NOMO-1 (cell line): ENCODE measurements at regions not wholly inside any gene's neighbourhood (a gene's known extent, or its start where the extent isn't known, plus 50 kb on each side); places are given as distances from the start of the nearest gene placed in this dataset.

ENCODE experiments used
- DNase-seq, 2 experiments: peaks; one replicate each; lab custom pipeline; 2025; ENCODE audit not compliant: unreplicated experiment in 2 of 2; lab: John Stamatoyannopoulos, UW

GRCh38 chr4:149296503-149296902, 519.1 kb downstream of the IQCM start:
- no peak for DNase-seq

GRCh38 chr4:149296084-149296483, 519.6 kb downstream of the IQCM start:
- DNase-seq = no peak

- no peak for DNase-seq
Observed at GRCh38 chr4:149294601-149295000, 521.0 kb downstream of the IQCM start.

- DNase-seq = no peak
Observed at GRCh38 chr4:149293046-149293649, 522.5 kb downstream of the IQCM start.

- no peak for DNase-seq
Observed at GRCh38 chr4:149292425-149293007, 523.1 kb downstream of the IQCM start.

GRCh38 chr4:149291463-149291862, 524.2 kb downstream of the IQCM start:
- DNase-seq = no peak

- DNase-seq = no peak
Observed at GRCh38 chr4:149280806-149281205, 534.8 kb downstream of the IQCM start.

- DNase-seq = no peak
Observed at GRCh38 chr4:149279776-149280175, 535.9 kb downstream of the IQCM start.

- DNase-seq = no peak
Observed at GRCh38 chr4:149279331-149279730, 536.3 kb downstream of the IQCM start.

GRCh38 chr4:149277705-149278104, 537.9 kb downstream of the IQCM start:
- DNase-seq = no peak

- no peak for DNase-seq
Observed at GRCh38 chr4:149269835-149270234, 545.8 kb downstream of the IQCM start.

GRCh38 chr4:149266301-149266700, 549.3 kb downstream of the IQCM start:
- no peak for DNase-seq

GRCh38 chr4:149265645-149266044, 550.0 kb downstream of the IQCM start:
- no peak for DNase-seq

GRCh38 chr4:149264093-149264733, 551.4 kb downstream of the IQCM start:
- peak in 1 of 2 experiments; percentile 28 for DNase-seq

GRCh38 chr4:149248191-149248764, 567.4 kb downstream of the IQCM start:
- no peak for DNase-seq

GRCh38 chr4:149247164-149247563, 568.5 kb downstream of the IQCM start:
- DNase-seq = no peak

GRCh38 chr4:149245333-149245732, 570.3 kb downstream of the IQCM start:
- DNase-seq = no peak

GRCh38 chr4:149238097-149238496, 577.5 kb downstream of the IQCM start:
- DNase-seq = no peak

GRCh38 chr4:149234798-149235197, 580.8 kb downstream of the IQCM start:
- DNase-seq = no peak

- DNase-seq = no peak
Observed at GRCh38 chr4:149223659-149224058, 592.0 kb downstream of the IQCM start.

- DNase-seq = no peak
Observed at GRCh38 chr4:149218672-149219071, 597.0 kb downstream of the IQCM start.

GRCh38 chr4:149214301-149214700, 601.3 kb downstream of the IQCM start:
- DNase-seq = no peak
